Erythroblast (primary cell): ENCODE measurements at regions not wholly inside any gene's neighbourhood (a gene's known extent, or its start where the extent isn't known, plus 50 kb on each side); places are given as distances from the start of the nearest gene placed in this dataset.

Source experiments
- GATA1 ChIP-seq: IDR thresholded peaks from 2 replicates; pipeline ENCODE4 v1.6.1; 2011; ENCODE audit warnings: low read depth, mild to moderate bottlenecking, control low read depth, low read length, moderate library complexity
- POLR2A ChIP-seq: IDR thresholded peaks from 2 replicates; pipeline ENCODE4 v1.6.1; 2011; ENCODE audit warnings: mild to moderate bottlenecking, low read length

GRCh38 chr13:104949840-104950740 lies 1585.4 kb downstream of the EFNB2 start:
- no peak for TF ChIP-seq POLR2A
- no peak for TF ChIP-seq GATA1
